ENCODE measurements at regions not wholly inside any gene's neighbourhood (a gene's known extent, or its start where the extent isn't known, plus 50 kb on each side); places are given as distances from the start of the nearest gene placed in this dataset.
A peak's percentile ranks its signal among the peaks of the same experiment; 100 is the strongest.
"Not testable (repeated sequence)": the region's sequence is repeated elsewhere in the genome, so short reads cannot be mapped to it uniquely, and the experiment has no call there.

GRCh38 chr21:41567901-41568510, 60.0 kb upstream of the TMPRSS2 start:
- DNase-seq (ENCODE audit: low spot score): no peak

- DNase-seq (ENCODE audit: low spot score): not testable (repeated sequence)
Observed at GRCh38 chr21:41567237-41567636, 59.3 kb upstream of the TMPRSS2 start.

- no peak for DNase-seq (ENCODE audit: low spot score)
Observed at GRCh38 chr21:41566500-41567014, 58.6 kb upstream of the TMPRSS2 start.

- DNase-seq (ENCODE audit: low spot score): no peak
Observed at GRCh38 chr21:41565550-41565949, 57.6 kb upstream of the TMPRSS2 start.

GRCh38 chr21:41564871-41565274, 56.9 kb upstream of the TMPRSS2 start:
- DNase-seq (ENCODE audit: low spot score): peak; percentile 92

- DNase-seq (ENCODE audit: low spot score): no peak
Observed at GRCh38 chr21:41562101-41563000, 54.4 kb upstream of the TMPRSS2 start.

- DNase-seq (ENCODE audit: low spot score): no peak
Observed at GRCh38 chr21:41561701-41562100, 53.7 kb upstream of the TMPRSS2 start.

- no peak for DNase-seq (ENCODE audit: low spot score)
Observed at GRCh38 chr21:41560661-41561158, 52.8 kb upstream of the TMPRSS2 start.

- no peak for DNase-seq (ENCODE audit: low spot score)
Observed at GRCh38 chr21:41559658-41560631, 52.0 kb upstream of the TMPRSS2 start.

GRCh38 chr21:41558842-41559241, 50.9 kb upstream of the TMPRSS2 start:
- no peak for DNase-seq (ENCODE audit: low spot score)

- DNase-seq (ENCODE audit: low spot score): no peak
Observed at GRCh38 chr21:41557884-41558283, 49.9 kb upstream of the TMPRSS2 start.

Measured in H4 (cell line).